ENCODE measurements at regions not wholly inside any gene's neighbourhood (a gene's known extent, or its start where the extent isn't known, plus 50 kb on each side); places are given as distances from the start of the nearest gene placed in this dataset.

DNA sequence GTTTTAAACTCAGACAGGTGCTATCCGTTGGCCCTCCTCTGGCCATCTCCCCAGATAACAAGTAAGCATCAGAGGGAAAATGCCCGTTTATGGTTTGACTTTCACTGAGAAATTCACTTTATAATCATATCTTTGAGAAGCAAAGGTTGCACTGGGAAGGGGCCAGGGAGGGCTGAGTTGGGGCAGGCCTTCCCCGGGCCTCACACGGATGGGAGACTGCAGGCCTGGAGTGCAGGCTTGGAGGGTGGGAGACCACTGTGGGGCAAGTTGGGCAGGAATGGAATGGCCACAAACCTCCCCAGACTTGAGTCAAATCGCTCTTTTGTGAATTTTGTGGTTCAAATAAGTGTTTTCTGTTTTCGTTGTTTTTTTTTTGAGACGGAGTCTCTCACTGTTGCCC is 451.7 kb downstream of the TSHZ3 start:
- no peak for DNase-seq (ENCODE audit: low spot score)

DNA sequence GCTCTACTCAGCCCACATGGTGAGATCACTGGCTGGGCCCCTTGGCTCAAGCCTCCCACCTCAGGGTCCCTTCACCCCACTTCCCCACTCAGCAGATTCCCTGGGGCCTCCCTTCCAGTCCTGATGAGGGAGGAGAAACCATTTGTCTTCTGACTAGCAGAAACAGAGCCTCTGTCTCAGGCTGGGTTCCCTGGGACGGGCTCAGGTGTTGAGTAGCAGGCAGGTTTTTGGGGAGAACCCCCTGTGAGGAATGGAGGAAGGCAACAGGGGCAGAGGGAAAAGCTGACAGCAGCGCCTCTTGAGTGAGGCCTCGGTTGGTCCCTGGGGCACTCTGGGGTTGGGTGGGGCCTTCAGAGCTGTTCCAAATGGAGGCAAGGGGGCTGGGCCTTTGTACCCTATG is 452.2 kb downstream of the TSHZ3 start:
- no peak for DNase-seq (ENCODE audit: low spot score)

DNA sequence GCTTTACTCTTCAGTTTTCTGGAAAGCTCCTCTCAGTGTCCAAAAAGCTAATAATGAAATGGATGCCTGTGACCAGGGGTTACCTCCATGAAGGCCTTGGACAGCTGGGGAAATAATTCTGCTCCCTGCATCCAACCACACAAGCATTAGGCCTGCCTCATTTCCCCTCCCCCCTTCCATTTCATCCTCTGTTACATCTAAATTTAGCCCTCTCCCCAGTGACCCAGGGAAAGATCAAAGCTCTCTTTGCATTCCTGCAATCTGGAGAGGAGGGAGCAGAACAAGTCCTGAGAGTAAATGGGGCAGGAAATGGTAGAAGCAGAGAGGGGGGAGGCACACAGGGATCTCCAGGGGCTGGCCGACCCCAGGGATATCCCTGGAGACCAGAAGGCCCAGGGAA is 452.7 kb downstream of the TSHZ3 start:
- DNase-seq (ENCODE audit: low spot score), result no peak

DNA sequence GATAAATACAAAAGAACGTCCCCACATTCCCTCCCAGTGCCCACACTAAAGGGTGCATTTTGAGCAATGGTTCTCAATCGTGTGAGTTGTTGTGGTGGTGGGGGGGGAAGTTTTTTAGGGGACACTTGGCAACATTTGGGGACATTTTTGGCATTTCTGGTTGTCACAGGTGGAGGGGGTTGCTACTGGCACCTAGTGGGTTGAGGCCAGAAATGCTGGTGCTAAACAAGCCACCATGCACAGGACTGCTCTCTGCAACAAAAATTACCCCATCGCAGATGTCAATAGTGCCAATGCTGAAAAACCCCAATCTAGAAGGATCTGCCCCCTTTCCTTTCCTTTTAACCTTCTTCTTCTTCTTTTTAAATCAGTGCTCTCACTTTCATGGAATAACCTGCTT is 453.3 kb downstream of the TSHZ3 start:
- DNase-seq (ENCODE audit: low spot score), result no peak

DNA sequence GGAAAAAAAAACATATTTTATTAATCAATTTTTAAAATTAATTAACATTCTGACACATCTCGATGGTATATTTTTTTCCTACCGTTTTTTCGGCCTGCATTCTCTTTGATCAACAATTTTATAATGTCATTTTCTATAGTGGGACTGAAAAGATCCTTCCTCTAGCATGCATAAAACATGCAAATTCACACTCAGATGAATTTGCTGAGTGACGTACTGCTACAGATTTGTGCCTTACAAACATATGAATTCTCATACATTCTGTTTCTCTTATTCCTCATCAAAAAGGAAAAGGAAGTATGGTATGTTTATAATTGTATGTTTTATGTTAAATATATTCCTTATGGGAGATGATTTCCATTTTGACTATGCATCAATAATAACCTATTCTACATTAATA is 458.2 kb downstream of the TSHZ3 start:
- DNase-seq (ENCODE audit: low spot score), result no peak

DNA sequence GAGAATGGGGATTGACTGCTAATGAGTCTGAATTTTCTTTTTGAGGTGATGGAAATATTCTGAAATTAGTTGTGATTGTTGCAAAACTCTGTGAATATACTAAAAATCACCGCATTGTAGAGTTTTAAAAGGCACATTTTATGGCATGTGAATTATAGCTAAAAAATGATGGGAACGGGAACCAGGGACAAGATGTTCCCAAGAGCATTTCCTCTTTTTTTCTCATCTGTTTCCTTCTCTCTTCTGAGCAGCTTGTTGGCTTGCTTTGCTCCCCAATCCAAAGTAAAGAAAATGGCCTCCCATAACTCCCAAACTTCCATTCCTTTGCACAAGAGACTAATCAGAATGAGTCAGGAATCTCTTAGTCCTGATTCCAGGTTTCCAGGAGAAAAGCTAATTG is 459.2 kb downstream of the TSHZ3 start:
- no peak for DNase-seq (ENCODE audit: low spot score)

DNA sequence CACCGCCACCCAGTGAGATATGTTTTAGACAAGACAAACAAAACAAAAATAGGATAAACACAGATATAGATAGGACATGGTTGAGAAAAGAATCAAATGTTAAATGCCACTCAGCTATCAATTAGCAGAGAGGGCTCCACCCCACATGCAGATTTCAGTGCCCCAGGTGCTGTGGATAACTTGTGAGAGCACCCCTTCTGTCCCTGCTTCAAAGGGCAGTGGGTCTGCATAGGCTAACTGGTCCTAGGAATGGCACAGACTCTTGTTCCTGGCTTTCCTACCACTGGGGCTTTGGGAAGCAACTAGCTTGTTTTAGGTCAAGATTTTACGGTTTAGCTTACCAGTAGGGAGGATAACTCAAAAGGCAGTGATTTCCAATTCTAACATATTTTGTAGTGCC is 460.3 kb downstream of the TSHZ3 start:
- no peak for DNase-seq (ENCODE audit: low spot score)

DNA sequence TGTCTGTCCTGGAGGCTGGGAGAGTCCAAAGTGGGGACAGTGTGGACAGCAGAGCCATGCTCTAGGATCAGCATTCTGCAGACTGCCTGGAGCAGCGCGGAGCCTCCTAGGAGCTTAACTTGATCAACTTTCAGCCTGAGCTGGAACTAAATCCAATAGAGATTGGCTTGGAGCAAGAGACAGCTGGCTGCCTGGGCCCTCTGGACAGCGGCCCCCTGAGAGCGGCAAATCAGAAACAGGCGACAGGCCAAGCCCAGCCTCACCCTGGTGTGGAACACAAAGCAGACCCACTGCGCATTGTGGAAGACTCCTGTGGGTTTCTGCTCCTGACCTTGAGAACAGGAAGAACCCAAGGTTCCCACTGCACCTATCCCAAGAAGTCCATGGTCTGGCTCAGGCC is 462.2 kb downstream of the TSHZ3 start:
- DNase-seq (ENCODE audit: low spot score), result no peak

DNA sequence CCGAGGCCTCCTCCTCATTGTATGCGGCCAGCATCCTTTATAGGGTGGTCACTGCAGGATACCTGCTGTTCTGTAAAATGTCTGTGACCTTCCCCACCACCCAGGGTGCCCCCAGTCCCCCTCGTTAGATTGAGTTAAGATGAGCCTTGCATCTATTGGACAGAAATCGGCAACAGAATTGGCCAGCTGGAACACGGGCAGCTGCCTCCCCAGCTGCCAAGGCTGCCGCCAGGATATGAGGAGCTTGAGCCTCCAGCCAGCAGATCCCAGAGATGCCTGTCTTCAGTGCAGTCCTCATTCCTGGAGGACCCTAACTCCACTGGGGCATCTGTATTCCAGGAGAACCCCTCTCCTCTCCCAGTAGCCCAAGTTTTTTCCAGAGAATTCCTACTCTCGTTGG is 463.0 kb downstream of the TSHZ3 start:
- DNase-seq (ENCODE audit: low spot score), result no peak

DNA sequence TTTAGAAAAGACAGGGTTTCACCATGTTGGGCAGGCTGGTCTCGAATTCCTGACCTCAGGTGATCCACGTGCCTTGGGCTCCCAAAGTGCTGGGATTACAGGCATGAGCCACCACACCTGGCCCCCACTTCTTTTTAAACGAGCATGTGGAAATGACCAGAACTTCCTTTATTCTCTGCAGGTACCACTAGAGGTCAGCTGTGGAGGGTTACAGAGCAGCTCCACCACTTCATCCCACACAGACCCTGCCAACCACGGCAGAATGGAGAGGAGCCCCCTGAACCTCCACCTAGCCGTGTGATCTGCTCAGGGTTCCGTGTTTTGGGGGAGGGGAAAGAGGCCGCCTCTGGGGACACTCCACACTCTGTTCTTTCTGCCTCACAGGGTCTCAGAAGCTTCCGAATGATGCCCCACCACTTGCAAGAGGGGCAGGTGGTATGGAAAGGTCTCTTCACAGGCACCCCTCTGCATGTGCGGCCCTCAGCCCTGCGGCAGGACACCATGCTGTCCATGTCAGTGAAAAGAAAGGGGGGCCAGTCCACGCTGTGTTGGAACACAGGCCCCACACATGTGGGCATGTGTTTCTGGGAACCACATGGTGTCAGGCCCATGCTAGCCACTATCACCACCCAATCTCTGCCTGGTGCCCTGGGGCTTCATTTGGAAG is 465.0 kb downstream of the TSHZ3 start:
- DNase-seq (ENCODE audit: low spot score), result no peak

DNA sequence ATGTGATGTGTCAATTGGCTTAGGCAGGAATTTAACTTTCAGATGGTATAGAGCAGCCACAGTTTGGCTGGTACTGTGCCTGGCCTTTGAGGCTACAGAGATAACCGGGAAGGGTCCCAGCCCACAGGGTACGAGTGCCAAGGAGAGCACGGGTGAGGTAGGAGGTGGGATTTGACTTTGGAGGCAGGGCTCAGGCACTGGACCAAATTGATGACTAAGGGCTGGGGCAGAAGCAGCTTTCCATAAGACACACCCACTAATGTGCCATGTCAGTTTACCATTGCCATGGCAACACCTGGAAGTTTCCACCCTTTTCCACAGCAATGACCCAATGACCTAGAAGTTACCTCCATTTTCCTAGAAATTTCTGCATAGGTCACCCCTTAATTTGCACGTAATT is 466.2 kb downstream of the TSHZ3 start:
- no peak for DNase-seq (ENCODE audit: low spot score)

DNA sequence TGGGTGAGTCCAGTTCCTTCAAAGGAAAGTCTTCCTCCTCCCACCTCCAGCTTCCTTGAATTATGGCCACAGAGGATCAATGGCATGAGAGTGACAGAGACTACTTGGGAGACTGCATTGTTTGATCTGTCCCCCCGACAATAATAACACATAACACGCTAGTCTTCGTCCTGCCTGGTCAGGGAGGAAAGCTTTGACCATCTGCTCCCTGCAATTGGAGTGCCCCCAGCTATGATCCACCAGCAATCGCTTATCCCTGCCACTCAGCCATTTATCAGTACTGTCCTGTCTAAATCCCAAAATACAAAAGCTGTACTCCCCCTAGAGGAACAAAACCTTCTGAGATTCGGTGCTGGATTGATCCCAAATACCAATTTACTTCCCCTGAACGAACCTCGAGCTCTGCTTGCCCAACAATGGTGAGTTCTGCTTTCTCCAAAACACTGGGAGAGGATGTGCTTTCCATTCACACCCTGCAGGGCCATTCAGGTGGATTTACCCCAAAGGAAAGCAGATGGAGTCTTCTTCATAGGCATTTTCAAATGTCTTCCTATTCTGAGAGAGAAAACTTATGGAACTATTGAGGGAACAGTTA is 466.7 kb downstream of the TSHZ3 start:
- no peak for DNase-seq (ENCODE audit: low spot score)

DNA sequence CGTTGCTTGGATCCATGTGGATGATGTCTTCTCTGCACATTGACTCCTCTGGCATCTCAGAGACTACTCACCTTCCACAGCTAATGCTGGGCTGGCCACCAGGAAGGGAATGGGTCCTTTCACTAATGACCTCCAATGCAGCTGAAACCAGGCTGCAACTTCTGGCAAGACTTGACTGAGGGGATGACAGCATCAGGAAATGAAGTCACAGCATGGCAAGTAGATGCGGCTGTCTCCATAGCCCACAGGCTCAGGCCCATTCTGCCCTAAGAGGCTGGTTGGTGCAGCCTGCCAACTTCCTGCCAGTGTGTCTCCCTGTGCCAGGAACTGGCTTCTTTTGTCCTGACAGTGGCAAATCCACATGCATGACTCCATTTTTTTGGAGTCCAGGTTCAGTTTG is 467.3 kb downstream of the TSHZ3 start:
- no peak for DNase-seq (ENCODE audit: low spot score)

DNA sequence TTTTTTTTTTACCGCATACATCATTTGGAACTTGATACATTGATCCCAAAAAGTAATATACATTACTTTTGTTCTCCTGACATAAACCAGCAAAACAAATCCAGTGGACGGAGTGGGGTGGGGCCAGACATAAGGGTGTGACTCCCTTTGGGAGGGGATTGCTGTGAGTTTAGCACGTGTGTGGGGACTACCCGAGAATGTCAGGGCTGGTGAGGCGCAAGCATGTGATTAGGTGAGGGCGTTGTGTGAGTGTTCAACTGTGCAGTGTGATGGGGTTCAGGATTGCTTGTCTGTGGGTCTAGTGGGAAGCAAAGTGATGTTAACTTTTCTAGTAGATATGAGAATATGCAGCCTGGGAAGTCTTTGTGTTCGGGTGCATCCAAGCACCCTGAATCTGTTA is 468.0 kb downstream of the TSHZ3 start:
- DNase-seq (ENCODE audit: low spot score), result no peak

DNA sequence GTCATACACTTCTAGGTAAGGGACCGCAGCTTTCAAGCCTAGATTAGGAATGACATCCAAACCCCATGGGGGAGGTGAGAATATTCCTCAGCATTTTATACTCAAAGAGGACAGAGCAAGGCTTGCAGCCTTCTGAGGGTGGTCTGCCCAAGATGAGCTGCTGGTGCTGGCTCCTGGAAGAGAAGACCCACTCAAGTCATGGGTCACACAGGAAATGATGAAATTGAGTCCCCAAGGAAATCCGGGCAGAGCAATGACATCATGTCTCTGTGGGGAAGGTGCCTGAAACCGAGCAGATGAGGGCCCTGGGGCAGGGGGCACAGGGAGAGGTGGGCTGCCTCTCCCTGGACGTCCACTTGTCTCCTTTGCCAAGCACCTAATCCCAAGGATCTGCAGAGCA is 468.7 kb downstream of the TSHZ3 start:
- DNase-seq (ENCODE audit: low spot score), result no peak

DNA sequence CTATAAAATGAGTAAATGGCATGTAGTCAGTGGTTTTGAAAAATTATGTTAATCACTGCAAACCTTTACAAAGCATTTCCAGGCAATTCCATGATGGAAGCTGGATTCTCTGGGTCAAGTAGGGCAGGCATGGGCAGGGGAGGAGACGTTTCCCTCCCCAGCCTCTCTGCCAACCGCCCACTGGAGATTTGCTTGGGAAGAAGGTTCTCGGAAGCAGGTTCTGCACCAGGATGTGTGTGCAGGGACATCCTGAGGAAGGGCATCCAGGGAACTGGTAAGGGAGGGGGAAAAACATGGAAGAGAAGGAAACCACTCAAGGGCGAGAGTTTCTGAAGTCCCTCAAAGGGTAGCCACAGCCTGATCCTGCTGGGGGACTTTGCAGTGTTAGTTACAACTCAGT is 469.1 kb downstream of the TSHZ3 start:
- no peak for DNase-seq (ENCODE audit: low spot score)

DNA sequence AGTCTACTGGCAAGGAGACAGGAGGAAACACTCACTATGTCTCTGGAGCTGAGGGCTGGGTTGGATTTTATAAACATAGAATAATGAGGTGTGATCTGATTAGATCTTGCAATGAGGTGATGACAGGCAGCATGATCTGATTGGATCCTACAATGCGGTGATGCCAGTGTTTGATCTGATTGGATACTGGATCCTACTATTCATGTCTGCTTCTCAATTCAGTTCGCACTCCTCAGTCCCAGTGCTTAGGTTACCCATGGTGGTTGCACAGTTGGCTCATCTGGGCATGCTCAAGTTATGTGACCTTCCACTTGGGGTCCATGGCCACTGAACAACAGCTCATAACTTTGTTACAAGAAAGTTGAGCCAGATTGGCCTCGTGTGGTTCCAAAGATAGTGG is 469.5 kb downstream of the TSHZ3 start:
- DNase-seq (ENCODE audit: low spot score), result no peak

DNA sequence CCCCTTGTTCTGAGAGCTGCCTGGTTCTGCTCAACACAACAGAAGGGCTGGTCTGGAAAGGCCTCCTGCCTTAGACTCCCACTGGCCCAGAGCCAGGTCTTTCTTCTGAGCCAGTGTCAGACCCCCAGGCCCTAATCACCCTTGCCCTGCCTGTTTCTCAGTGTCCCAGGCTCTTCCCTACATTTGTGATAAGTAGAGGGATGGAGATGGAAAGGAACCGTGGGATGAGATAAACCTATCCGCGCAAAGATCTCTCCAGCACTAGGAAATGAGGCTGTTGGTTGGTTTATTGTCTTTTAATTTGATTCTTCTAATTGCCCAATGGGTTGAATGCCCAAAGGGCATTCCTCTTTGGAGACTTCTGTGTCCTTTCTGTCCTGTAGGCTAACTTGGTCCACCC is 470.0 kb downstream of the TSHZ3 start:
- DNase-seq (ENCODE audit: low spot score), result no peak

DNA sequence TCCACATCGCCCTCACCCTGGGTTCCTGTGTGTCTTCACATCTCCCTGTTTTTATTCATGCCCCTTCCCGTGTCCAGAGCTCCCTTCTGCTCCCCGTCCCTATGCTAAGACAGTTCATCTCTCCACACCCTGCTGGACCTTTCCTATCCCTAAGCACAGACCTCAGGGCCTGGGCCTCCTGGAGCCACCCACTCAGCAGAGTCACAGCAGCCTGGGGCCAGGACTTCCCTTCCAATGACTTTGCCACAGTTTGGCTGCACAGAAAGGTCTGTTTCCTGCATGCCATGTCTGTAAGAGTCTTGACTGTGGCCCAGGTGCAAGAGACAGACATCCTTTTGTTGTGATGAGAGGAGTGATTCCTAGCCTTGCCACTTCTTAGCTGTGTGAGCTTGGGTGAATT is 470.7 kb downstream of the TSHZ3 start:
- no peak for DNase-seq (ENCODE audit: low spot score)

DNA sequence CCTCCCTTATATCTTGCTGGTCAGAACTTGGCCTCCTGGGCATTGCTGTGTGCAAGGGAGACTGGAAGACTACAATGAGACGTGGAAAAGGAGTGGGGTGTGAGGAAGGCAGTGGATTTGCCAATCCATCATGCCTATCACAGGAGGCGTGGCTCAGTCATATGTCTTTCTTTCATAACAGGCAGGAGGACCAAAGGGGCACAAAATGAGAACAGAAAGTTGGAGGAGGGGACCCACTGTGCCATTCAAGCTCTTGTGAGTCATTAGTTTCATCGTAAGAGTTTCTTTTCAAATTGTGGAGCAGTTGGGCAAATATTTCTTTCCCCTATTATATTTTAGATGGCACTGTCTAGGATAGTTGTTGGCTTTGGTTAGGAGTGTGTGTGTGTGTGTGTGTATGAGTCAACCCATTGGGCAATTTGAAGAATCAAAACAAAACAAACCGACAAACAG is 471.5 kb downstream of the TSHZ3 start:
- no peak for DNase-seq (ENCODE audit: low spot score)

DNA sequence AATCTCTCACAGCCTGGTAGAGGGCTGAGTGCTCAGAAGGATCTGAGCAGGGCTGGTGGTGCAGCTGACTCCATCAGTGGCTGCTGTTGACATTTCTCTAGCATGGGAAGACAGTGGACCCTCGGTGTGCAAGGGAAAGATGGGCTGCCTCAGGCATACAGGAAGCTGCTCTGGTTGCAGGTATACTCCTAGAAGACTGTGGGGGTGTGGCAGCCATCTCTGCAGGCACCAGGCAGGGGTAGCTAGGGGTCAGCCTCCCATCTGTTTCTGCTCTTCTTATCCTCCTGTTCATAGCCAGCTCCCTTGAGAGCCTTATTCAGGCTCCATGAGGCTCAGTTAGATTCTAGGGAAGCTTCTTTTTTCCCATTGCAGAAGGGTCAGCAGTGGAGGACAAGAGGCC is 475.5 kb downstream of the TSHZ3 start:
- DNase-seq (ENCODE audit: low spot score), result no peak

DNA sequence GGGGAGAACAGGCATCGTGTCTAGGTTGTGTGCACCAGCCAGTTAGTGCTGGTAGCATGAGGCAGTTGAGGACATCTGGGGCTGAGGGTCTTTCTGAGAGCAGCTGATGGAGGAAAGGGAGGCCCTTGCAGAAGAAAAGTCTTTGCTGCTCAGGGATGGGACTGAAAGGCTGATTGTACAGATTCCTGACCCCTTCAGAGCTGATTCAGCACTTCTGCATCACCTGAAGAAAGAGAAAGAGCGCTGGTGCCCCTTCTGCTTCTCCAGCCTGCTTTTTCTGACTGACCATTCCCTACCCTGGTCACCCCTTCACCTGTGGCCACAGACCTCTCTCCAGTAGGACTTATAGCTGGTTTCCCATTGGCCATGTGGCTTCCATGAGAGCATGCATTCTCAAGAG is 476.2 kb downstream of the TSHZ3 start:
- no peak for DNase-seq (ENCODE audit: low spot score)

DNA sequence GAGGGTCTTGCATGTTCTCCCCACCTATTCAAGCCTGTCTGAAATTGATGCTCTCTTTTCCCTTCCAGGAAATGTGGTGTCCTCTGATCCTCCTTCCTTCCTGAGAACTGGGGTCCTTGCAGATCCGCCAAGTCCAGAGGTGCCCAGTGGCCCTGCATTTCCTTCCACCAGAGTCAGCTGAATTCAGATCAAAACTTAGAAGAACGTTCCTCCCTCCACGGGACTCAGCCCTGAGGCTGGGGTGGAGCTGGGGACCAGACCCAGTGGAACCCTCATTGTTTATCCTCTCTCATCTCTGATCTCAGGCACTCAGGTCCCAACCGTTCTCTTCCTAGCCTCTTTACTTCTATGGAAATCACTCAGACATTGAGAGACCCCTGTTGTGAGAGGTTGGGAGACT is 477.3 kb downstream of the TSHZ3 start:
- no peak for DNase-seq (ENCODE audit: low spot score)

DNA sequence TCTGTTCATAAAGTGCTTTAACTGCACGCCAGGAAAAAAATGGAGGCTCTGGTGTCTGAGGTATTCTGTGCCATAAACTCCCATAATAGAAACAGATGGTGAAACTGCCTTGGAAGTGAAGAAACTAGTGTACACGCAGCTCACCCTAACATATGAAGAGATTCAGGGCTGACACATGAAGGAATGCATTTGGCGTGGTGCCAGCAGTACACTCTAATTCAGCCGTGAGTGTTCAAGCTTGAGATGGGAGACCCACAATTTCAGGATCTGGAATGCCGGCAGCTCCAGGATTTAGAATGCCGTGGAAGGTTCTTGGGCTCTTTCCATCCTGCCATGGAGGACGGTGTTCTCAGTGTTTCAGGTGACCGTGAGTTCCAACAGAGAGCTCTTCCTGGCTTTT is 478.4 kb downstream of the TSHZ3 start:
- DNase-seq (ENCODE audit: low spot score), result peak; percentile 71

Data from left forelimb (tissue), 1 donor.